Testis (tissue), 2 donors: ENCODE measurements at regions not wholly inside any gene's neighbourhood (a gene's known extent, or its start where the extent isn't known, plus 50 kb on each side); places are given as distances from the start of the nearest gene placed in this dataset.

Source experiments
- POLR2A ChIP-seq: fragments of 450-650 bp; IDR thresholded peaks from one replicate; pipeline ENCODE4 v1.6.1; 2017; ENCODE audit warnings: antibody characterized with exemption, mild to moderate bottlenecking, moderate library complexity
- TF ChIP-seq, protein P1 (sequence below), 3 experiments: fragments of 450-650 bp in 2 of 3; fragments of 200-600 bp in 1 of 3; sonication (generic) in 1 of 3; IDR thresholded peaks; one replicate each; pipeline ENCODE4 v1.5.1; 2016 to 2019; ENCODE audit warnings: antibody characterized with exemption in 3 of 3, mild to moderate bottlenecking in 2 of 3, moderate library complexity in 1 of 3

DNA sequence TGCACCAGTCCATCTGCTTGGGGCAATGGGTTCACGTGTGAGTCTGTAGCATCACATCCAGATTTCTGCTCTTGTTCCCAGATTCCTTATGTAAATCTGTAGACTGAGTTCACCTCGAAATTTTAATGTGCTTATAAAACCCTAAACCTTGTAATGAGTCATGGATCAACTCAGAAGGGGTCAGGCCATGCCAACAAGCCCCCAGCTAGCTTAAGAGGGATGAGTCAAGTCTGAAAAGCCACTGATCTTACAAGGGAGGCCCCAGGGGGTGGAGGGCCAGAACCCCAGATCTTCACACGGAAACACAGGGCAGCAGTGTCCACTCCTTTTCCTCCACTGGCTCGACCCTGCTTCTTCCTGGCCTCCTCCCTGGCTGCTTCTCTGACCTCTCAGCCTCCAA lies 399.1 kb upstream of the CDH5 start:
- TF ChIP-seq, protein P1, sequence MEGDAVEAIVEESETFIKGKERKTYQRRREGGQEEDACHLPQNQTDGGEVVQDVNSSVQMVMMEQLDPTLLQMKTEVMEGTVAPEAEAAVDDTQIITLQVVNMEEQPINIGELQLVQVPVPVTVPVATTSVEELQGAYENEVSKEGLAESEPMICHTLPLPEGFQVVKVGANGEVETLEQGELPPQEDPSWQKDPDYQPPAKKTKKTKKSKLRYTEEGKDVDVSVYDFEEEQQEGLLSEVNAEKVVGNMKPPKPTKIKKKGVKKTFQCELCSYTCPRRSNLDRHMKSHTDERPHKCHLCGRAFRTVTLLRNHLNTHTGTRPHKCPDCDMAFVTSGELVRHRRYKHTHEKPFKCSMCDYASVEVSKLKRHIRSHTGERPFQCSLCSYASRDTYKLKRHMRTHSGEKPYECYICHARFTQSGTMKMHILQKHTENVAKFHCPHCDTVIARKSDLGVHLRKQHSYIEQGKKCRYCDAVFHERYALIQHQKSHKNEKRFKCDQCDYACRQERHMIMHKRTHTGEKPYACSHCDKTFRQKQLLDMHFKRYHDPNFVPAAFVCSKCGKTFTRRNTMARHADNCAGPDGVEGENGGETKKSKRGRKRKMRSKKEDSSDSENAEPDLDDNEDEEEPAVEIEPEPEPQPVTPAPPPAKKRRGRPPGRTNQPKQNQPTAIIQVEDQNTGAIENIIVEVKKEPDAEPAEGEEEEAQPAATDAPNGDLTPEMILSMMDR (IDR thresholded peaks at IDR 0.05): no peak
- no peak for TF ChIP-seq POLR2A
